ENCODE measurements at regions not wholly inside any gene's neighbourhood (a gene's known extent, or its start where the extent isn't known, plus 50 kb on each side); places are given as distances from the start of the nearest gene placed in this dataset.

DNA sequence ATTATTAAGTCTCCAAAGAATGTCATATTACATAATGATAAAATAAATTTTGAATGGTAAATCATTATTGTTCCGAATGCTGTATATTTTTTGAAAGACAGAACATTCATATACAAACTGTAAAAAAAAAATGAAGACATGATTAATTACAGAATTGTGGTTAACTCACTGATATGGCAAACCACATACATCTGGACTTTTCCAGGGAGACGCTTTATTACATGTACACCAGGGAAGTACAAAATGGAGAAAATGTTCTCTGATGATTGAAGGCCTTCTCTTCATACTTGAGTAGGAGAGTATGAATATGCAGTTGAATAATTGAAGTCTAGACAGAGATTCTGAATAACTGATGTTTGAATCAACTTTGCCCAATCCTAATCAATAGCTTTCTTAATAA lies 1886.9 kb downstream of the EFNA5 start:
- TF ChIP-seq RAD21 (IDR thresholded peaks at IDR 0.05) (no peak), CTCF (IDR thresholded peaks at IDR 0.05; ENCODE audit: low read depth, low read length, missing input control) (no peak), REST (IDR thresholded peaks at IDR 0.05) (no peak), SP1 (IDR thresholded peaks at IDR 0.05) (no peak), HNF4G (IDR thresholded peaks at IDR 0.05) (no peak)
- TF ChIP-seq, protein P1, sequence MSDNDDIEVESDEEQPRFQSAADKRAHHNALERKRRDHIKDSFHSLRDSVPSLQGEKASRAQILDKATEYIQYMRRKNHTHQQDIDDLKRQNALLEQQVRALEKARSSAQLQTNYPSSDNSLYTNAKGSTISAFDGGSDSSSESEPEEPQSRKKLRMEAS (IDR thresholded peaks at IDR 0.05), result no peak

All from liver (tissue), 3 donors.